H1 (cell line): ENCODE measurements at regions not wholly inside any gene's neighbourhood (a gene's known extent, or its start where the extent isn't known, plus 50 kb on each side); places are given as distances from the start of the nearest gene placed in this dataset.

Source experiments
- CTCF ChIA-PET: fragments of 300-600 bp; sonication (Branson Sonifier 250); formaldehyde crosslinking; loops from one replicate; lab custom pipeline; 2021; ENCODE audit not compliant: partially characterized antibody; lab: Charles Lee
- POLR2A ChIA-PET: fragments of 300-600 bp; sonication (Branson Sonifier 250); formaldehyde crosslinking; loops from one replicate; lab custom pipeline; 2021; ENCODE audit warnings: inconsistent platforms; ENCODE audit not compliant: partially characterized antibody; lab: Charles Lee
- DNase-seq, 2 experiments: peaks; one replicate each; pipeline versions ENCODE4 v3.0.0 to v3.0.0-alpha.2; 2010 to 2022; ENCODE audit warnings: low spot score in 2 of 2, low read depth in 1 of 2, mixed read lengths in 1 of 2
- FAIRE-seq: peaks from 2 replicates; lab custom pipeline; 2011; peaks lifted over from hg19 to GRCh38; lab: Jason Lieb, UNC
- H2AFZ ChIP-seq: 2 replicates; pipeline ENCODE4 v1.8.1; 2012; ENCODE audit warnings: low read length, inconsistent platforms
- H2AK5ac ChIP-seq: 2 replicates; pipeline ENCODE4 v1.6.1; 2013; ENCODE audit warnings: low read depth, low read length
- H2BK120ac ChIP-seq: replicated peaks from 2 replicates; pipeline ENCODE3; 2013; ENCODE audit warnings: low read depth, low read length, inconsistent platforms
- H2BK12ac ChIP-seq: 2 replicates; pipeline ENCODE4 v1.6.1; 2013; ENCODE audit warnings: low read depth, low read length
- H2BK15ac ChIP-seq: 2 replicates; pipeline ENCODE4 v1.6.1; 2013; ENCODE audit warnings: low read length
- H2BK20ac ChIP-seq: 2 replicates; pipeline ENCODE4 v1.6.1; 2013; ENCODE audit warnings: low read length
- H2BK5ac ChIP-seq: 2 replicates; pipeline ENCODE4 v1.6.1; 2013; ENCODE audit warnings: low read depth, low read length
- H3K14ac ChIP-seq: 2 replicates; pipeline ENCODE4 v1.6.1; 2013; ENCODE audit warnings: inconsistent platforms; ENCODE audit not compliant: insufficient read length
- H3K18ac ChIP-seq: 2 replicates; pipeline ENCODE4 v1.6.1; 2013; ENCODE audit warnings: low read length; ENCODE audit errors: extremely low read depth
- H3K23ac ChIP-seq: 2 replicates; pipeline ENCODE4 v1.6.1; 2013; ENCODE audit warnings: inconsistent platforms; ENCODE audit not compliant: insufficient read length
- H3K23me2 ChIP-seq: 2 replicates; pipeline ENCODE4 v1.6.1; 2013; ENCODE audit warnings: low read depth, low read length
- H3K27ac ChIP-seq: 2 replicates; pipeline ENCODE4 v1.6.1; 2011; ENCODE audit warnings: low read depth, low read length, inconsistent platforms
- H3K27me3 ChIP-seq, 4 experiments: replicated peaks in 1 of 4; 1 replicate in 1 of 4; 2 replicates in 3 of 4; pipeline versions ENCODE4 v1.6.1 to v1.8.1; 2011 to 2013; ENCODE audit warnings: low read length in 3 of 4, mild to moderate bottlenecking in 3 of 4, inconsistent platforms in 2 of 4, mixed read lengths in 2 of 4, moderate library complexity in 1 of 4; ENCODE audit not compliant: control insufficient read depth in 3 of 4, insufficient read depth in 3 of 4; ENCODE audit errors: extremely low read depth in 1 of 4
- H3K36me3 ChIP-seq, 4 experiments: 2 replicates each; pipeline versions ENCODE4 v1.6.1 to v1.8.1; 2011 to 2013; ENCODE audit warnings: mild to moderate bottlenecking in 4 of 4, low read length in 3 of 4, moderate library complexity in 2 of 4, control low read depth in 1 of 4, inconsistent platforms in 1 of 4; ENCODE audit not compliant: insufficient read depth in 4 of 4, control insufficient read depth in 2 of 4
- H3K4ac ChIP-seq: replicated peaks from 2 replicates; pipeline ENCODE3; 2013; ENCODE audit warnings: low read length, low read depth, mixed read lengths, inconsistent platforms; ENCODE audit not compliant: insufficient read length
- H3K4me1 ChIP-seq, 4 experiments: replicated peaks in 1 of 4; 1 replicate in 1 of 4; 2 replicates in 3 of 4; pipeline versions ENCODE4 v1.6.1 to v1.8.1; 2011 to 2013; ENCODE audit warnings: low read length in 3 of 4, inconsistent platforms in 2 of 4, mixed read lengths in 1 of 4; ENCODE audit not compliant: insufficient read depth in 4 of 4, control insufficient read depth in 3 of 4
- H3K4me2 ChIP-seq, 2 experiments: 2 replicates each; pipeline versions ENCODE4 v1.6.1 to v1.8.1; 2011 to 2013; ENCODE audit warnings: low read depth in 2 of 2, low read length in 2 of 2, control low read depth in 1 of 2, inconsistent platforms in 1 of 2, mild to moderate bottlenecking in 1 of 2; ENCODE audit not compliant: insufficient read depth in 1 of 2
- H3K4me3 ChIP-seq, 4 experiments: fragments of 200-600, 300-600 bp in 1 of 4; sonication (generic), shearing (Covaris generic), sonication (Bioruptor Twin) in 1 of 4; 2 replicates each; pipeline versions ENCODE4 v1.5.1 to v1.8.1; 2011 to 2016; ENCODE audit warnings: low read length in 4 of 4, low read depth in 3 of 4, control low read depth in 2 of 4, inconsistent platforms in 2 of 4, mild to moderate bottlenecking in 2 of 4, mixed read lengths in 1 of 4, moderate library complexity in 1 of 4; ENCODE audit not compliant: insufficient read depth in 2 of 4; ENCODE audit errors: extremely low read depth in 1 of 4
- H3K56ac ChIP-seq: replicated peaks from 2 replicates; pipeline ENCODE3; 2013; ENCODE audit warnings: low read depth, mild to moderate bottlenecking, mixed read lengths, low read length, inconsistent platforms; ENCODE audit not compliant: insufficient read length
- H3K79me1 ChIP-seq: 2 replicates; pipeline ENCODE4 v1.6.1; 2013; ENCODE audit warnings: low read depth, low read length, control low read depth
- H3K79me2 ChIP-seq, 2 experiments: 2 replicates each; pipeline versions ENCODE4 v1.6.1 to v1.8.1; 2012 to 2013; ENCODE audit warnings: low read length in 2 of 2, mild to moderate bottlenecking in 2 of 2, inconsistent platforms in 1 of 2; ENCODE audit not compliant: insufficient read depth in 2 of 2, control insufficient read depth in 1 of 2
- H3K9ac ChIP-seq, 4 experiments: replicated peaks in 1 of 4; 1 replicate in 1 of 4; 2 replicates in 3 of 4; pipeline versions ENCODE4 v1.6.1 to v1.8.1; 2011 to 2013; ENCODE audit warnings: low read depth in 3 of 4, low read length in 3 of 4, control low read depth in 2 of 4, mild to moderate bottlenecking in 2 of 4, moderate library complexity in 2 of 4, inconsistent platforms in 1 of 4; ENCODE audit errors: extremely low read depth in 1 of 4
- H3K9me3 ChIP-seq, 2 experiments: 2 replicates each; pipeline versions ENCODE4 v1.6.1 to v1.8.1; 2012 to 2013; ENCODE audit warnings: mild to moderate bottlenecking in 2 of 2, moderate library complexity in 2 of 2, control low read depth in 1 of 2, inconsistent platforms in 1 of 2, low read depth in 1 of 2, low read length in 1 of 2, mixed read lengths in 1 of 2; ENCODE audit not compliant: insufficient read depth in 2 of 2
- H4K20me1 ChIP-seq, 2 experiments: replicated peaks in 1 of 2; 2 replicates each; pipeline versions ENCODE3 to v1.8.1; 2011 to 2013; ENCODE audit warnings: inconsistent platforms in 2 of 2, low read length in 2 of 2, mild to moderate bottlenecking in 1 of 2; ENCODE audit not compliant: insufficient read depth in 2 of 2, control insufficient read depth in 1 of 2
- H4K5ac ChIP-seq: 2 replicates; pipeline ENCODE4 v1.6.1; 2013; ENCODE audit warnings: low read length, low read depth, mixed read lengths, inconsistent platforms; ENCODE audit not compliant: insufficient read length
- H4K8ac ChIP-seq: 2 replicates; pipeline ENCODE4 v1.8.0; 2013; ENCODE audit warnings: mild to moderate bottlenecking, moderate library complexity, low read length, inconsistent platforms; ENCODE audit not compliant: insufficient read depth; ENCODE audit errors: extremely low read depth
- H4K91ac ChIP-seq: replicated peaks from 2 replicates; pipeline ENCODE3; 2013; ENCODE audit warnings: low read length, mixed read lengths, inconsistent platforms; ENCODE audit not compliant: insufficient read length
- ATF2 ChIP-seq: IDR thresholded peaks from 2 replicates; pipeline ENCODE4 v1.6.1; 2012; ENCODE audit warnings: low read length, inconsistent platforms
- CHD2 ChIP-seq: IDR thresholded peaks from 2 replicates; pipeline ENCODE4 v1.6.1; 2012; ENCODE audit warnings: low read length, improper control_type of control experiment
- CREB1 ChIP-seq: IDR thresholded peaks from 2 replicates; pipeline ENCODE4 v1.6.1; 2012; ENCODE audit warnings: inconsistent platforms
- CTBP2 ChIP-seq: IDR thresholded peaks from 2 replicates; pipeline ENCODE4 v1.7.0; 2011; ENCODE audit warnings: borderline replicate concordance, mild to moderate bottlenecking, moderate library complexity, mixed read lengths, low read length; ENCODE audit not compliant: insufficient read depth, insufficient read length
- E2F6 ChIP-seq: IDR thresholded peaks from 2 replicates; pipeline ENCODE4 v1.6.1; 2012; ENCODE audit warnings: inconsistent platforms
- EP300 ChIP-seq, 2 experiments: IDR thresholded peaks; 1 replicate in 1 of 2; 2 replicates in 1 of 2; pipeline ENCODE4 v1.6.1; 2011 to 2012; ENCODE audit warnings: low read depth in 2 of 2, low read length in 2 of 2, mild to moderate bottlenecking in 2 of 2, borderline replicate concordance in 1 of 2, inconsistent platforms in 1 of 2, moderate library complexity in 1 of 2
- MAFK ChIP-seq: IDR thresholded peaks from 2 replicates; pipeline ENCODE4 v1.6.1; 2012; ENCODE audit warnings: low read depth, mild to moderate bottlenecking, improper control_type of control experiment, low read length
- NANOG ChIP-seq: IDR thresholded peaks from 2 replicates; pipeline ENCODE4 v1.6.1; 2011; ENCODE audit warnings: low read length, low read depth, mild to moderate bottlenecking, inconsistent platforms; ENCODE audit not compliant: insufficient read depth, poor library complexity, severe bottlenecking
- NRF1 ChIP-seq: IDR thresholded peaks from 2 replicates; pipeline ENCODE4 v1.6.1; 2011; ENCODE audit warnings: mild to moderate bottlenecking, low read depth, low read length, improper control_type of control experiment
- RNF2 ChIP-seq: fragments of 200-900, 300-1000 bp; sonication (generic); IDR thresholded peaks from 2 replicates; pipeline ENCODE4 v1.7.1; 2016; ENCODE audit warnings: borderline replicate concordance, low read depth, mild to moderate bottlenecking, antibody characterized with exemption, low read length; ENCODE audit not compliant: poor library complexity, severe bottlenecking; ENCODE audit errors: missing control alignments
- TBP ChIP-seq: IDR thresholded peaks from 2 replicates; pipeline ENCODE4 v1.6.1; 2011; ENCODE audit warnings: low read depth, low read length, improper control_type of control experiment
- YY1 ChIP-seq: IDR thresholded peaks from 2 replicates; pipeline ENCODE4 v1.6.1; 2011; ENCODE audit warnings: low read depth, mild to moderate bottlenecking, low read length
- WGBS, 2 experiments: shearing (Covaris generic) in 1 of 2; methylation state at CpG; one replicate each; pipeline versions ENCODE4 v1.1.6 to v1.1.7; 2013 to 2015; ENCODE audit warnings: low lambda C conversion rate in 2 of 2, mixed read lengths in 2 of 2, inconsistent platforms in 1 of 2, low coverage in 1 of 2, missing lambda C conversion rate in 1 of 2; ENCODE audit not compliant: insufficient replicate concordance in 2 of 2, insufficient coverage in 1 of 2, insufficient read length in 1 of 2; ENCODE audit errors: extremely low coverage in 1 of 2, missing lambda C conversion rate in 1 of 2; 5-methylcytosine and 5-hydroxymethylcytosine counted together

- Histone ChIP-seq H2AFZ (no peak overlapping the region), H3K4me2 (no peak overlapping the region), H3K4me3 (no peak overlapping the region), H3K23me2 (no peaks in the 10 kb centered on the region), H4K5ac (no peak overlapping the region), H4K8ac (no peak overlapping the region), H4K20me1 (no peaks in the 10 kb centered on the region), H3K27ac (no peak overlapping the region), H3K79me2 (no peaks in the 10 kb centered on the region), H3K23ac (no peak overlapping the region), H3K27me3 (no peaks in the 10 kb centered on the region), H3K18ac (no peak overlapping the region), H3K9ac (no peak overlapping the region), H2BK5ac (no peak overlapping the region), H3K56ac (no peak overlapping the region), H3K4me1 (no peaks in the 10 kb centered on the region), H3K4ac (no peak overlapping the region), H2BK120ac (no peak overlapping the region), H2BK15ac (no peak overlapping the region), H4K91ac (no peak overlapping the region), H3K79me1 (no peaks in the 10 kb centered on the region), H3K36me3 (no peaks in the 10 kb centered on the region), H2AK5ac (no peak overlapping the region), H2BK20ac (no peak overlapping the region), H3K14ac (no peak overlapping the region), H2BK12ac (no peak overlapping the region), H3K9me3 (peaks cover 0 to 5% of the 10 kb centered on the region in 2 experiments; a peak in 2 of 4 replicates)
- ChIA-PET POLR2A (interaction anchor here (0.7 kb wide), 1 partner anchor 39 kb away, joined by 4 read pairs; no protein-coding TSS in a partner anchor), CTCF (interaction anchor here (0.6 to 1.9 kb wide), 3 partner anchors 20 to 41 kb away, joined by 5 to 8 read pairs (median 5); no protein-coding TSS in a partner anchor)
- DNase-seq (no peak), FAIRE-seq (no peak)
- no peak for TF ChIP-seq CHD2
- TF ChIP-seq CREB1, result no peak
- no peak for TF ChIP-seq ATF2
- no peak for TF ChIP-seq NANOG
- TF ChIP-seq MAFK, result no peak
- no peak for TF ChIP-seq TBP
- no peak for TF ChIP-seq CTBP2
- no peak for TF ChIP-seq RNF2
- TF ChIP-seq E2F6, result no peak
- no peak for TF ChIP-seq NRF1
- no peak for TF ChIP-seq YY1
- no peak for TF ChIP-seq EP300 (IDR thresholded peaks at IDR 0.05; ENCODE audit: borderline replicate concordance in 1 of 2, low read depth in 2 of 2, low read length in 2 of 2)
- WGBS, 2 experiments, result 86% methylated on average over 1 of the region's 1 CpG; no CpG with 5 or more reads in 1 of the 2 experiments
These were observed 914.7 kb downstream of the PLOD2 start for GRCh38 chr3:145246291-145246690.
